Femur (tissue), 1 donor: ENCODE measurements at regions not wholly inside any gene's neighbourhood (a gene's known extent, or its start where the extent isn't known, plus 50 kb on each side); places are given as distances from the start of the nearest gene placed in this dataset.

Experiments
- DNase-seq: peaks from one replicate; pipeline ENCODE4 v3.0.0-alpha.2; 2017

DNA sequence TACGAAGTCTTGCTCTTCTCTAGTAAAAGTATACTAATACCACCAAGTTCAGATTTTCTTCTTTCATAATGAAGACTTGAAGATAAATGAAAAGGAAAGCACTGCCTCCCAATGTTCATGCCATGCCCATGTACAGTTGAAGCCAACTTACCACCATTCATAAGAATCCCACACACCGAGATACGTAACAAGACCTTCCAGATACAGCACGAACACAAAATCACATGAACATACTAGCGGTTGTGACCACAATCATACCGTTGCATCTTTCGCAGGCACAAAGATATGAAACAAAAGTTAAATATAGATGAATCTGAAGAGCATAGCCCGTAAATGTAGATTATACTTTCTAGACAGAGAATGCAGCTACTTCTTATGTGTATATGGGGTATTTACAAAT is 412.5 kb downstream of the CBLN4 start:
- no peak for DNase-seq

DNA sequence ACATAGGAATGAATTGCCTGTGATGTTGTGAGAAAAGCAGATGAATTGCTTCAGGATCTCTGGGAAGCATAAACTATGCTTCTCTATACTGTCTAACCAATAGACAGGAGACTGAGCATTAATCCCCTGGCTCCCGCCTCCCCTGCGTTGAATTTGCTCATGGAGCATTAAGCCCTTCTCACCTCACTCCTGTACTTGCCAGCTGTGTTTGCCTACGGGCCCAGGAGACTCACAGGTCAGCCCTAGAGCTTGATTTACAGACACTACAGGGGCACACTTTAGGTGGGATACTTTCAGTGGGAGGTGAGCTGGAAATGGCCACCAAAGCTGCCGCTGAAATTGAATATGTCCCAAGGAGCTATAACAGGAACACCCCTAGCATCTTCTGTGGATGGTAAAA is 418.7 kb downstream of the CBLN4 start:
- DNase-seq: no peak

DNA sequence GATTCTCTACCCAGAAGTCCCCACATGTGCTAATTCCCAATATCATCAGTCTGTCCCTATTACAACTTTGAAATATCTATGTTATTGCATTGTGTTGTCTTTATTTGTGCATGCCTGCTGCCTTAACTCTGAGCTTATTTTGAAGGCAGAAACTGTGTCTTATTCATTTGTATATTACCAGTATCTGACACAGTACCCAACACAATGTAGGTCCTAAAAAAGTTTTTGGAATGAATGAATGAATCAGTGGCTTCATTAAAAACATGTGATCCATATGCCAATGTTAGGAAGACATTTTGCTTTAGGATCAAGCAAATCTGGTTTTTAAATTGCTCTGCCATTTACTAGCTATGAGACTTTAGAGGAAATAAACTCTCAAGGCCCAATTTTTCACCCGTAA is 420.4 kb downstream of the CBLN4 start:
- no peak for DNase-seq

- no peak for DNase-seq
Observed at GRCh38 chr20:55584307-55584706, 421.0 kb downstream of the CBLN4 start.

DNA sequence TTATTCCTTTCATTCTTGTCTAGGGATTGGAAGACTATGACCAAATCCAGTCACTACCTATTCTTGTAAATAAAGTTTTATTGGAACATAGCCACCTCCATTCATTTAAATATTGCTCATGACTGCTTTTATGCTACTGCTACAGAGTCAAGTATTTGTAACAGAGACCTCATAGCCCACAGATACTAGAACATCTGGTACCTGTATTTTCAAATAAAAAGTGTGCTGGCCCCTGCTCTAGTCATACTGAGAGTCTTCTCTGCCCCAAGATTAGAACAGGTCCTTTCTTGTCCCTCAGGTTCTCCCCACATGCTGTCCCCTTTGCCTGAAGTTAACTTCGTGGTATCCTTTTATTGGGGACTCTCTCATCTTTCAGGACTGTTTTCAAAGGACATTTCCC is 422.3 kb downstream of the CBLN4 start:
- no peak for DNase-seq

GRCh38 chr20:55582498-55582897 is 422.8 kb downstream of the CBLN4 start:
- DNase-seq: no peak

DNA sequence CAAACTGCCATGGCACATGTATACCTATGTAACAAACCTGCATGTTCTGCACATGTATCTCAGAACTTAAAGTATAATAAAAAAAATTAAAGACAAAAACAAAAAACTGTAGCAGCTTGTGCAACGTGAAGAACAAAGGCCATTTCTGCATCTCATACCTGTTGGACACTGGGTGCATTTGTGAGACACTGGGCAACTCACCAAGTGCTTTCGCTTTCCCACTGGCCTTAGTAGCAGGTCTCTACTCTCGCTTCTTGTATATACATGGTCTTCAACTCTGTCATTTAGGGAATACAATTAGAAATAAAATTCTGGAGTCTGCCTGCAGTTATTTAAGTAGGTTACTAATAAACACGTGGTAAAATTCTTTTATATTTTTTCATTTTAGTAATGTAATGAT is 423.8 kb downstream of the CBLN4 start:
- DNase-seq: no peak

- DNase-seq: no peak
Observed at GRCh38 chr20:55580475-55580874, 424.8 kb downstream of the CBLN4 start.

DNA sequence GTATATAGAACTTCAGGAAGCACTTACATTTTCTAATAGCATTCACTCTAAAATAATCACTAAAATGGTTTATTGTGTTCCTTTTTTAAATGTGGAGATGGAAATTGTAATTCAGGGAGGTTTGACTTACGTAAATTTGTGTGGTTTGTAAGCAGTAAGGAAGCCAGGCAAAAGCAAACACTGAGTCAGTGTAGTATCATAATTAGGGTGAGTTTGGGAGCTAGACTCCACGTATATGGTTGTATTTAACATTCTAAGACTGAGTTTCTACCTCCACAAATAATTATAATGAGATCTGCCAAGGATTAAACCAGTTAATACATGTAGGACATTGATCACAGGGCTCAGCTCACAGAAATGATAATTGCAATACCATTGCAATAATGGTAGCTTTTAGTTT is 425.5 kb downstream of the CBLN4 start:
- DNase-seq: no peak

DNA sequence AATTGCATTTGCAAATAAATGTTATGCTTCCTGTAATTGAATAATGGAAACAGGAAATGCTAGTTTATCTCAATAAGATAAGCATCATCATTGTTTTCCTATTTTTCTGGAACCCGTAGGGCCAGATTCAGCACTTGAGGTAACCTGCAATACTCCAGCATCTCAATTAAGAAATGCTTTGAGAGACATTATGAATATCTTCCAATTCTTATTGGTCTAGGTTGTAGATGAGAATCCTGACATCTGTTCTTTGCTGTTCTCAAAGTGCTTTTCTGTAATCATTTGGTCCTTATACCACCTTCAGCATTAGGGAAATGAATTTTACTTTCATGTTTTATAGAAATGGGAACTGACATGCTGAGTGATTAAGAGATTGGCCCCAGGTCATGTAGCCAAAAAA is 428.3 kb downstream of the CBLN4 start:
- no peak for DNase-seq

DNA sequence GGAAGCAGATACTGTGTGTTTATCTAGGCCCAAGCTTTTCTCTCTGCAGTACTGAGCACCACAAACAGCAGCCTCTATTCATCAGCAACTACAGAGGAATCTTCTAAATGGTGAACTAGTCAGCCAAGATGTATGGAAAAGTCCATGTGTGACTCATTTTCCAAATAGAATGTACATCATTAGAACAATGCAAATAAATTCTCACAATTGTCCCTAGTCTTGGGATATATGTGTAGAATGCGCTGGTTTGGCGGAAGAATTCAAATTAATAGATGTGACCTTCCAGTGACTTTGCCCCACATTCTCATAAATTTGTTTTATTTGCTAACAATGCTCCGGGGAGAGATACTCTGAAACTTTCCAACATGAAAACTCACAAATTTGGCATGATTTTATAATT is 436.2 kb downstream of the CBLN4 start:
- DNase-seq: no peak

DNA sequence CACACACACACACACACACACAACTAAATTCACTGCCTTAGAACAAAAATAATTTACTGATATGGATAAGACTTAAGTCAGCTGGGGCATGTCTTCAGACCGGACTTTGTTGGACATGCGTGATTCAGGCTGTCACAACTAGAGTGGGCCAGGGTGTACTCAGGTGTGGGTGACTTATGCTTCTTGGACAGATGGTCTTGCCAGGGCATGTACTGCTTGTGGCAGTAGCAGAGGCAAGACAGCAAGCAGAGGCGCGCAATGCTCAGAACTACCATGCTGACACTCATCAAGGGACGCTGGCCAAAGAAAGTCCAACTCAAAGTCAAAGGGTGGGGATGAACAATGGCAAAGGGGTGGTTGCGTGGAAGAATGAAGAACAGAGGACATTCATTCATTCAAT is 437.5 kb downstream of the CBLN4 start:
- no peak for DNase-seq

DNA sequence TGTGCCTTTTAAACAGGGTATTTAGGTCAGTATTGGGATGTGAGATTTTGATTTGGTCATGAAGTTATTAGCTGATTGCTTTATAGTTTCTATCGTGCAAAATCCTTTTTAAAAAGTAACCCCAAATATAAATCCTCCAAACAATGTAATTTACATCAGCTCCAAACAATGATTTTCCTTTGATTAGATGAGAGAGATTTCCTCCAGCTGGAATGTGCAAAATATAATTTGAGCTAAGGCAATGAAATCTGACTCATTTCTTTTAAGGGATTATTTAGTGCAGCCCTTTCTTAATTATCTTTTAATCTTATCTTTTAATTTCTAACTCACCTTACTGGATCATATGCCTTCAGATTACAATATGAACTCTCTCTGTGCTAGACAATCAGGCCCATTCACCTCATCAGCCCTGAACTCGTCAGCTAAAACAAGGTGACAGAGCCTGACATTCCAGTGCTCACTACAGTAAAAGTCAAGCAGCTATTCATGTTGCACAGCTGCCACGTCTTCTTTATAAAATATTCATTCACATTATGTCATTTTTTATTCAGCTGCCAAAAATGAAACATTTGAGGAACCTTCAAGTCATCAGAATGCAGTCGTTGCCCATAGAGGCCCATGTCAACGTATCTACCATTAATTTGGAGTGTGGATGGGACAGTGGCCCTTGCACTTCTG is 440.1 kb downstream of the CBLN4 start:
- DNase-seq: no peak

- DNase-seq: no peak
Observed at GRCh38 chr20:55561259-55561658, 444.1 kb downstream of the CBLN4 start.

DNA sequence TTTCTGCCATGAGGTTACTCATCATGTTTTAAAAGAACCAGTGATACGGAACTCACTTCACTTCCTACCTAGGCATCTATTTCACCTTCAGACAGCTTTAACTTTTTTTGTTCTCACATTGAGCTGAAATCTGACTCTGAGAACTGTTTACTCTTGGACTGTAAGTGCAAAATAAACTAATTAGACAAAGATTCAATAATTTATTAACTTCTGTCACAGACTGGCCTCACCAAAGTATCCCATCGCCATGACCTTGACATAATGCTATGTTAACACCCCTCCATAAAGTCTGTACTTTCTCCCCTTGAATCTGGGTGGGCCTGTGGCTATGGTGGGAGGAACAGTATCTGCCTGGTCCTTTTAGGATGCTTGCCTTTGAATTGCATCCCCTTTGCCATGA is 448.1 kb downstream of the CBLN4 start:
- no peak for DNase-seq

- no peak for DNase-seq
Observed at GRCh38 chr20:55555075-55555650, 450.2 kb downstream of the CBLN4 start.

- no peak for DNase-seq
Observed at GRCh38 chr20:55544638-55545037, 460.7 kb downstream of the CBLN4 start.

- no peak for DNase-seq
Observed at GRCh38 chr20:55540486-55540885, 464.8 kb downstream of the CBLN4 start.

DNA sequence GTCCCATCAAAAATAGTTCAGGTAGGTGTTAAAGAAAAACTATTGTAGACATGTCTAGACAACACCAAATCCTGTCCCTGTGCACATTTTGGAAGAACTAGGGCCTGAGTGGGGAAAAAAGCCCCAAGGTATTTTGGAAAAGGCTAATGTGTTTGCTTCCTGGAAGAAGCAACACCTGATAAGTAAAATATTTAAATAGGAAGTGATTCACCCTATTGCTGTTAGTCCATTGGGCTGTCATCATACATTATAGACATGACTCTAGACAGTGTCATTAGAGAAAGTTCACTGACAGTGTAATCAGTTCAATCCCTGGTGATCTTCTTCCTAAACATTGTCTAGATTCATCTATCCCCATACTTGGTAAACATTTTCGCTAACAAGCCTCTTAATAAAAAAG is 465.3 kb downstream of the CBLN4 start:
- DNase-seq: no peak

GRCh38 chr20:55538261-55538908 is 466.9 kb downstream of the CBLN4 start:
- no peak for DNase-seq

DNA sequence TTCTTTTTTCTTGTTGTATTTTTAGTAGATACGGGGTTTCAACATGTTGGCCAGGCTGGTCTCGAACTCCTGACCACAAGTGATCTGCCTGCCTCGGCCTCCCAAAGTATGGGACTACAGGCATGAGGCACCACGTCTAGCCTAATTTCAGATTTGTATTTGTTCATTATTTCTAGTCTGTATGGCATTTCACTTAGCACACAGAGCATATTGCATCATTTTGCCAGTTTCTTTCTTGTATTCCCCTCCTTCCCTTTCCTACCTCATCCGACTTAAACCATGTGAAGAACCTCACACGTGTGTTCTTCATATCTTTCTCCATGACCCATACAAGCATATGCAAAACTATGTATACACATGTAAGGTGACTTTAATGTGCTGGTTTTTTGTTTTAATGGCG is 470.0 kb downstream of the CBLN4 start:
- DNase-seq: no peak

GRCh38 chr20:55533632-55534031 is 471.7 kb downstream of the CBLN4 start:
- DNase-seq: no peak

- no peak for DNase-seq
Observed at GRCh38 chr20:55530763-55531162, 474.6 kb downstream of the CBLN4 start.

DNA sequence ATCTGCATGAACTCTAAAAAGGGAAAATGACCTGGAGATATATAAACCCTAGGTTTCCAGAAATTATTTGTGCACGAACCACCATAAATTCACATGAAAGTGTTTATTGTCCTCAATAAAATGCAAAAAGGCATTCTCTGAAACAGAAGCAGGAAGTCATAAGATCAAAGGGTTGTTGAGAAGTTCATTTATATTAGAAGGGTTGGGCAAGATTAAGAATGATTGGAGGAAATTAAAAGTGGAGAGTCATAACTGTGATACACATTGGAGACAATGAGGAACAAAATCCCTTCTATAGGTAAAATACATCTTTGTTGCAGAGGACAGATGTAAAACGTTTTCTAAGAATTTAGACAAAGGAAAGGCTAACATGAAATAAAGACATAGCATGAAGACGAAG is 476.8 kb downstream of the CBLN4 start:
- no peak for DNase-seq
